Stimulated activated naive CD8-positive, alpha-beta T cell treated with anti-CD3 and anti-CD28 coated beads, Interleukin-15, amount 100 ng/mL, for 72 hours (primary cell): ENCODE measurements at regions not wholly inside any gene's neighbourhood (a gene's known extent, or its start where the extent isn't known, plus 50 kb on each side); places are given as distances from the start of the nearest gene placed in this dataset.
"Not testable (repeated sequence)": the region's sequence is repeated elsewhere in the genome, so short reads cannot be mapped to it uniquely, and the experiment has no call there.

Experiments
- ATAC-seq: fragments of 150-1000 bp; cut with Tn5 transposase; 2 replicates; pipeline ENCODE4 v1.10.0; 2021; ENCODE audit warnings: mild to moderate bottlenecking, moderate library complexity
- DNase-seq, 2 donors: peaks; one replicate each; pipeline ENCODE4 v3.0.0; 2021 to 2022
- H3K27ac Mint-ChIP-seq, 2 donors: one replicate each; pipeline ENCODE4 v1.8.0; 2022; ENCODE audit warnings: mild to moderate bottlenecking in 2 of 2, mixed read lengths in 2 of 2, moderate library complexity in 2 of 2
- H3K27me3 Mint-ChIP-seq: one replicate; pipeline ENCODE4 v1.8.0; 2022; ENCODE audit warnings: mixed read lengths
- H3K4me1 Mint-ChIP-seq: one replicate; pipeline ENCODE4 v1.8.0; 2022; ENCODE audit warnings: mild to moderate bottlenecking, mixed read lengths
- H3K4me3 Mint-ChIP-seq, 2 donors: one replicate each; pipeline ENCODE4 v1.8.0; 2022; ENCODE audit warnings: mild to moderate bottlenecking in 2 of 2, mixed read lengths in 2 of 2, moderate library complexity in 1 of 2
- H3K9me3 Mint-ChIP-seq, 2 donors: one replicate each; pipeline ENCODE4 v1.8.0; 2022; ENCODE audit warnings: mixed read lengths in 2 of 2

DNA sequence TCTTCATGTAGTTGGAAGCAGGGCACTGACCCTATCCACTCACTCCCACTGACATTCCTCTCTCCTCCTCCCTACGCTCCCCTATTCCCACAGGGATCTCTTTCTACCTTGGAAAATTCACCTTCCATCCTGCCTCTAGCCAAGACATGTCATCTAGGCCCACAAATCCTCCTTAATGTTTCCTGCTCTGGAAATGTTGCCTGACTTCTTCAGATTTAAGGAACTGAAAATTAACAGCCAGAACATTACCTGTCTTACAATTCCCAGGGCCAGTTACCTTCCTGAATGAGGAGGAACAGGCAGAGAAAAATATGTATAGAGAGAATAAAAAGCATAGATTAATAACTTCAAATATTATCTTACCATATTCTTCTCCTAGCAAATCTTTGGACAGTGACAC, 147.3 kb downstream of the MRPL39 start:
- Mint-ChIP-seq H3K4me3 (peak overlapping the region; percentile 9 to 56), H3K9me3 (peaks cover 4 to 12% of the 10 kb centered on the region in 2 donors), H3K27ac (peak overlapping the region; percentile 89 to 97), H3K27me3 (no peaks in the 10 kb centered on the region), H3K4me1 (peaks cover 79% of the 10 kb centered on the region)
- DNase-seq: no peak
- ATAC-seq: no peak

GRCh38 chr21:25459365-25459764, 147.9 kb downstream of the MRPL39 start:
- H3K27ac Mint-ChIP-seq: peak overlapping the region; percentile 66 to 97

GRCh38 chr21:25458484-25458883, 148.8 kb downstream of the MRPL39 start:
- H3K4me1 Mint-ChIP-seq: peaks cover 75% of the 10 kb centered on the region
- no peaks in the 10 kb centered on the region for H3K27me3 Mint-ChIP-seq
- no peak for DNase-seq
- no peak for ATAC-seq
- H3K4me3 Mint-ChIP-seq: peak overlapping the region; percentile 58 to 68
- peak overlapping the region; percentile 96 to 97 for H3K27ac Mint-ChIP-seq
- H3K9me3 Mint-ChIP-seq: peaks cover 4 to 19% of the 10 kb centered on the region in 2 donors

More at GRCh38 chr21:25459365-25459764, 147.9 kb downstream of the MRPL39 start:
- DNase-seq (no peak), ATAC-seq (no peak)
- Mint-ChIP-seq H3K4me1 (peaks cover 75% of the 10 kb centered on the region), H3K4me3 (peak overlapping the region; percentile 5 to 49), H3K9me3 (peaks cover 4 to 14% of the 10 kb centered on the region in 2 donors), H3K27me3 (no peaks in the 10 kb centered on the region)

GRCh38 chr21:25457946-25458345, 149.3 kb downstream of the MRPL39 start:
- Mint-ChIP-seq H3K27me3 (no peaks in the 10 kb centered on the region), H3K9me3 (peaks cover 4 to 19% of the 10 kb centered on the region in 2 donors), H3K4me1 (peaks cover 75% of the 10 kb centered on the region), H3K27ac (peak overlapping the region; percentile 31 to 49), H3K4me3 (no peak overlapping the region)
- ATAC-seq (no peak), DNase-seq (no peak)

DNA sequence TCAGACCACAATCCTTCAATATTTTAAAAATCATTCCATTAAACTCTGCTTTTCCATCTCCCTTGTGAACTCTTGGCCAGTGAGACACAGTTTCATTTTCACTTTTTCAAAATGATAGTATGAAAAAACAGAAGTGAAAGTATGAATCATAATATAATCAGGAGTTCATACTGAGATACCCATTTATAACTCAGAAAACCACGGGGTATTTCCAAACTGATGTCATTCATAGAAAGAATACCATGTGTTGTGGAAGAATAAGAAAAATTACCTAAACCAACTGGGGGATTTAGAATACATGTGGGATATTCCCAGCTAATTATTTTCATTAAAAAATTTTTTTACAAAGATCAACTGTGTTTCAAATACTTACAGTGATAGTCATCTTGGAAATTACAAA, 149.9 kb downstream of the MRPL39 start:
- ATAC-seq: peak; percentile 75
- Mint-ChIP-seq H3K27me3 (no peaks in the 10 kb centered on the region), H3K27ac (peak overlapping the region; percentile 66 to 93), H3K9me3 (peaks cover 4 to 19% of the 10 kb centered on the region in 2 donors), H3K4me3 (peak overlapping the region; percentile 55 to 75), H3K4me1 (peaks cover 72% of the 10 kb centered on the region)
- DNase-seq: no peak

DNA sequence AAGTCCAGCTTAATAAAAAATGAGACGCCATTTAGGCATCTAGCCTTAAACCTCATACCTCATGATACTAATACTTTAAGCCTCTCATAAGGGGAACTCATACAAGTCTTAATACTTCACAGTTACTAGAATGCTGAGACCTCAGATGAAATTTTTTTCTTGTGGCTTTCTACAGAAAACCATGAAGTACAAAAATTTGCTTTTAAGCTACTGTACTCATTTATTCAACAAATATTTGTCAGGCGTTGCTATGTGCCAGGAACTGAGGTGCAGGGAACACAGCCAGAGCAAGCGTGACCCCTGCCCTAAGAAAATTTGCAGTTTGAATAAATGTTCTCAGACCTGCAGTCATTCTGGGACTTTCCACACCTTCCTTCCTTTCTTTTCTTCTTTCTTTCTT, 150.6 kb downstream of the MRPL39 start:
- Mint-ChIP-seq H3K9me3 (peaks cover 4 to 19% of the 10 kb centered on the region in 2 donors), H3K27ac (peak overlapping the region; percentile 93 to 98), H3K4me3 (peak overlapping the region; percentile 59 to 63), H3K27me3 (no peaks in the 10 kb centered on the region), H3K4me1 (peaks cover 74% of the 10 kb centered on the region)
- DNase-seq: peak in 1 of 2 donors; percentile 52
- peak; percentile 85 for ATAC-seq

- Mint-ChIP-seq H3K4me1 (peaks cover 54% of the 10 kb centered on the region), H3K27ac (no peak overlapping the region), H3K4me3 (no peak overlapping the region), H3K27me3 (no peaks in the 10 kb centered on the region), H3K9me3 (peaks cover 12 to 29% of the 10 kb centered on the region in 2 donors)
- DNase-seq: no peak
- ATAC-seq: no peak
Measured at GRCh38 chr21:25453524-25453923, 153.8 kb downstream of the MRPL39 start.

GRCh38 chr21:25449950-25450349, 157.3 kb downstream of the MRPL39 start:
- Mint-ChIP-seq H3K4me3 (no peak overlapping the region), H3K9me3 (peaks cover 12 to 29% of the 10 kb centered on the region in 2 donors), H3K27ac (no peak overlapping the region), H3K27me3 (no peaks in the 10 kb centered on the region), H3K4me1 (peaks cover 35% of the 10 kb centered on the region)
- no peak for DNase-seq
- no peak for ATAC-seq

DNA sequence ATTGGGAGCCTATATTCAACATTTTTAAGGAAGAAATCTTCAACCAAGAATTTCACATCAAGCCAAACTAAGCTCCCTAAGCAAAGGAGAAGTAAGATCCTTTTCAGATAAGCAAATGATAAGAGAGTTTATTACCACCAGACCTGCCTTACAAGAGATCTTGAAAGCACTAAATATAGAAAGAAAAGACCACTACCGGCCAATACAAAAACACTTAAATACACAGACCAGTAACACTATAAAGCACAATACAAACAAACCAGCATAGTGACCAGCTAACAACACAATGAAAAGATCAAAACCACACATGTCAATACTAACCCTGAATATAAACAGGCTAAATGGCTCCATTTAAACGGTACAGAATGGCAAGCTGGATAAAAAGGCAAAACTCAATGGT, 165.4 kb downstream of the MRPL39 start:
- Mint-ChIP-seq H3K27ac (no peak overlapping the region), H3K27me3 (no peaks in the 10 kb centered on the region), H3K9me3 (no peaks in the 10 kb centered on the region), H3K4me1 (no peaks in the 10 kb centered on the region), H3K4me3 (no peak overlapping the region)
- ATAC-seq: no peak
- no peak for DNase-seq

- H3K27me3 Mint-ChIP-seq, H3K4me1 Mint-ChIP-seq, ATAC-seq, DNase-seq, H3K4me3 Mint-ChIP-seq, H3K9me3 Mint-ChIP-seq, H3K27ac Mint-ChIP-seq: not testable (repeated sequence)
Measured at GRCh38 chr21:25437465-25437864, 169.8 kb downstream of the MRPL39 start.

DNA sequence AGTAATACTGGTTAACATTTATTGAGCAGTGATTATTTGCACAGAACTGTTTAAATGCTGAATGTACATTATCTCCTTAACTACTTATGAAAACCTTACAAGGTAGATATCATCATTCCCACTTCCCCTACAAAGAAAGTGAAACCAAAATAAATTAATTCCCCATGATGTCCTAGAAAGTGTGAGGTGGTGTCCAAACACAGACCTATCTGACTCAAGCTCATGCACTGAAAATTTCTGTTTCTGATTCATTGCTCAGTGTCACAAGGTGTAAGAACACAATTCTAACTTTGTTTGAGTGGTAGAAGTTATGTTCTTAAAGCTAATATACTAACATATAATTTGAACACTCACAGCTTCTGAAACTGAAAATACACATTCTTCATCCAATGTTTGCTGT, 178.7 kb downstream of the MRPL39 start:
- peaks cover 49% of the 10 kb centered on the region for H3K4me1 Mint-ChIP-seq
- ATAC-seq (peak; percentile 95), DNase-seq (no peak)
- peak overlapping the region; percentile 50 to 76 for H3K4me3 Mint-ChIP-seq
- peaks cover 0 to 3% of the 10 kb centered on the region in 2 donors for H3K9me3 Mint-ChIP-seq
- H3K27ac Mint-ChIP-seq: peak overlapping the region in 1 of 2 donors; percentile 23
- H3K27me3 Mint-ChIP-seq: no peaks in the 10 kb centered on the region

- Mint-ChIP-seq H3K9me3 (peaks cover 0 to 3% of the 10 kb centered on the region in 2 donors), H3K27me3 (no peaks in the 10 kb centered on the region), H3K27ac (no peak overlapping the region), H3K4me1 (peaks cover 49% of the 10 kb centered on the region), H3K4me3 (peak overlapping the region; percentile 36 to 76)
- DNase-seq (no peak), ATAC-seq (no peak)
Measured at GRCh38 chr21:25427828-25428227, 179.5 kb downstream of the MRPL39 start.

DNA sequence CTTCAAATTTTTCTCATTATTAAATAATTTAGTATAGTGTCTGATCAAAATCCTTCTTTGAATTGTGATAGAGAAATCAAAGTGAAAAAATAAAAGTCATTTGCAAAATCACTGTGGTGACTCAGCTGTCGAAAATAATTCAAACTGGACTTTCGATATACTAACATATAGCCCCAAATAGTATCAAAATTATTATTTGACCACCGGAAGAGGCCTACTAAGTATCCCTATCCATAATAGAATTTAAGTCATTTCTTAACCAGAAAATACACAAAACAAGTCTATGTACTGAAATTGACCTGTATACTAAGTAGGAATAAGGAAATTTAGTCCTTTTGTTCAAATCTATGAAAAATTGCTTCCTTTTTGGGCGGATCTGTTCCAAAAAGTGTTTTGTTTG, 180.7 kb downstream of the MRPL39 start:
- DNase-seq: no peak
- Mint-ChIP-seq H3K4me1 (peaks cover 62% of the 10 kb centered on the region), H3K27ac (no peak overlapping the region), H3K27me3 (no peaks in the 10 kb centered on the region), H3K4me3 (no peak overlapping the region), H3K9me3 (no peaks in the 10 kb centered on the region)
- ATAC-seq: no peak

DNA sequence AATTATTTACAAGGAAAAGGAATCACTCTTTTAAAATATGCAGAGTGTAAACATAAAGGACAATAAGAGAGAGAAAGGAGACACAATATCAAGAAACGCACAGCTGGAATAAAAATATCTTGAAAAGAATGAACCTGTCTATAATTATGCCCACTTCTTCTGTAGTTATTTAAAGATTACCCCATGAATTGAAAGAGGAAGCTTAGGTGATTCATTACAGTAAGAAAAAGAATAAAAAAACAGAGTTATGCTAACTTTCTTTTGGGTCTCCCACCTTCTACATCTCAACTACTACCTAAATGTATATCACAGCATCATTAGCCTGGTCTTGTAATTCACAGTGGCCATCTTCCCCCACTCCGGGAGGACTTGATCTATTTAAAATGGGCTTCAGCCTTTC, 182.1 kb downstream of the MRPL39 start:
- Mint-ChIP-seq H3K4me3 (peak overlapping the region; percentile 40 to 75), H3K9me3 (no peaks in the 10 kb centered on the region), H3K27ac (peak overlapping the region in 1 of 2 donors; percentile 12), H3K4me1 (peaks cover 75% of the 10 kb centered on the region), H3K27me3 (no peaks in the 10 kb centered on the region)
- ATAC-seq: no peak
- DNase-seq: no peak

DNA sequence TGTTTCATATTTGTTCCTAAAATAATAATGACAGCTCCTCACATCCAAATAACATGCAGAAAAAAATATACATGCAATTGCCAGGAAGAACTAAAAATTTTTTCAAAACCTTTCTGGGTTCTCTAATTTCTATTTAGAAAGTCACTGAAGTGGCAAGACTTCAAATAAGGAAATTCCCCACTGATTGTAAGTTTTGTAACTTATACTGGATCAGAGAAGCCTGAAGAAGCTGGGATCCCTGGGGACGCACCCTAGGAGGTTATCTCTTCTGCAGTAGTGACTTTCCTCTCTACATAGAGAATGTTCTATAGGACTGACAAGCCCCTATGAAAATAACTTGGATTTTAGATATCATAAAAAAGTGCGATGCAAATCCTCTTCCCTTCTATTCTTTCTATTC, 182.6 kb downstream of the MRPL39 start:
- H3K27me3 Mint-ChIP-seq: no peaks in the 10 kb centered on the region
- DNase-seq (no peak), ATAC-seq (no peak)
- H3K9me3 Mint-ChIP-seq: no peaks in the 10 kb centered on the region
- peaks cover 75% of the 10 kb centered on the region for H3K4me1 Mint-ChIP-seq
- H3K4me3 Mint-ChIP-seq: peak overlapping the region; percentile 40 to 75
- H3K27ac Mint-ChIP-seq: no peak overlapping the region

GRCh38 chr21:25424048-25424447, 183.2 kb downstream of the MRPL39 start:
- H3K4me1 Mint-ChIP-seq: peaks cover 73% of the 10 kb centered on the region

More at GRCh38 chr21:25424048-25424447, 183.2 kb downstream of the MRPL39 start:
- ATAC-seq (no peak), DNase-seq (no peak)
- no peaks in the 10 kb centered on the region for H3K27me3 Mint-ChIP-seq
- H3K9me3 Mint-ChIP-seq: no peaks in the 10 kb centered on the region
- H3K4me3 Mint-ChIP-seq: peak overlapping the region; percentile 2 to 62
- H3K27ac Mint-ChIP-seq: peak overlapping the region in 1 of 2 donors; percentile 83
